KBM-7 (cell line): ENCODE measurements at regions not wholly inside any gene's neighbourhood (a gene's known extent, or its start where the extent isn't known, plus 50 kb on each side); places are given as distances from the start of the nearest gene placed in this dataset.

ENCODE experiments used
- DNase-seq: peaks from one replicate; pipeline ENCODE4 v3.0.0-alpha.2; 2015
- in situ Hi-C: fragments of 300-500 bp; cut with MboI; formaldehyde crosslinking; loops from 2 replicates; pipeline ENCODE4 v1.14.3; 2020; ENCODE audit warnings: low sequenced_read_pairs, low pct_unique_long_range_greater_than_20kb, mixed read lengths

- in situ Hi-C loops = no loop called here
- DNase-seq = no peak
Measured at GRCh38 chr15:95450413-95450812, 880.1 kb upstream of the NR2F2 start.

- DNase-seq = no peak
Measured at GRCh38 chr15:95451938-95452337, 878.6 kb upstream of the NR2F2 start.

GRCh38 chr15:95454403-95455262 is 875.9 kb upstream of the NR2F2 start:
- DNase-seq = no peak

More at GRCh38 chr15:95451938-95452337, 878.6 kb upstream of the NR2F2 start:
- in situ Hi-C loops = no loop called here

GRCh38 chr15:95457520-95457919 is 873.0 kb upstream of the NR2F2 start:
- in situ Hi-C loops = no loop called here
- no peak for DNase-seq

More at GRCh38 chr15:95454403-95455262, 875.9 kb upstream of the NR2F2 start:
- in situ Hi-C loops = no loop called here

- in situ Hi-C loops = no loop called here
- no peak for DNase-seq
Measured at GRCh38 chr15:95458721-95459120, 871.8 kb upstream of the NR2F2 start.

- DNase-seq = no peak
- in situ Hi-C loops = no loop called here
Measured at GRCh38 chr15:95459273-95459672, 871.2 kb upstream of the NR2F2 start.

- in situ Hi-C loops = no loop called here
- no peak for DNase-seq
Measured at GRCh38 chr15:95464509-95464908, 866.0 kb upstream of the NR2F2 start.

GRCh38 chr15:95468820-95469219 is 861.7 kb upstream of the NR2F2 start:
- DNase-seq = no peak
- in situ Hi-C loops = no loop called here

GRCh38 chr15:95469496-95470000 is 861.0 kb upstream of the NR2F2 start:
- DNase-seq = no peak
- in situ Hi-C loops = no loop called here

GRCh38 chr15:95470529-95470928 is 860.0 kb upstream of the NR2F2 start:
- in situ Hi-C loops = no loop called here
- DNase-seq = no peak

- in situ Hi-C loops = no loop called here
- DNase-seq = no peak
Measured at GRCh38 chr15:95470997-95471689, 859.4 kb upstream of the NR2F2 start.

GRCh38 chr15:95471690-95472086 is 858.8 kb upstream of the NR2F2 start:
- in situ Hi-C loops = no loop called here
- DNase-seq = no peak

GRCh38 chr15:95475067-95475466 is 855.4 kb upstream of the NR2F2 start:
- DNase-seq = no peak
- in situ Hi-C loops = no loop called here

- in situ Hi-C loops = no loop called here
- DNase-seq = no peak
Measured at GRCh38 chr15:95479308-95479707, 851.2 kb upstream of the NR2F2 start.

GRCh38 chr15:95485367-95485766 is 845.1 kb upstream of the NR2F2 start:
- in situ Hi-C loops = no loop called here
- no peak for DNase-seq

GRCh38 chr15:95486224-95486623 is 844.3 kb upstream of the NR2F2 start:
- DNase-seq = no peak
- in situ Hi-C loops = no loop called here

- in situ Hi-C loops = no loop called here
- DNase-seq = no peak
Measured at GRCh38 chr15:95489103-95489502, 841.4 kb upstream of the NR2F2 start.

GRCh38 chr15:95492388-95493070 is 838.0 kb upstream of the NR2F2 start:
- no peak for DNase-seq
- in situ Hi-C loops = no loop called here

GRCh38 chr15:95494971-95495541 is 835.4 kb upstream of the NR2F2 start:
- in situ Hi-C loops = no loop called here
- DNase-seq = no peak
